Astrocyte of the cerebellum (primary cell): ENCODE measurements at regions not wholly inside any gene's neighbourhood (a gene's known extent, or its start where the extent isn't known, plus 50 kb on each side); places are given as distances from the start of the nearest gene placed in this dataset.

Experiments
- DNase-seq: peaks from one replicate; pipeline ENCODE4 v3.0.0-alpha.2; 2011; ENCODE audit warnings: low read depth
- H3K4me3 ChIP-seq: 2 replicates; pipeline ENCODE4 v1.5.1; 2011; ENCODE audit warnings: mild to moderate bottlenecking, low read depth, low read length, moderate library complexity
- in situ Hi-C: cut with HindIII; loops from 2 replicates; pipeline ENCODE4 v1.10.0; 2017; ENCODE audit warnings: low sequenced_read_pairs
- TF ChIP-seq, protein P1 (sequence below): IDR thresholded peaks from 2 replicates; pipeline ENCODE4 v1.5.1; 2012; ENCODE audit warnings: low read length, low read depth, moderate library complexity, mild to moderate bottlenecking; ENCODE audit errors: missing control alignments

GRCh38 chr20:12894089-12894488 is 114.7 kb upstream of the SPTLC3 start:
- in situ Hi-C loops, result no loop called here
- TF ChIP-seq, protein P1, sequence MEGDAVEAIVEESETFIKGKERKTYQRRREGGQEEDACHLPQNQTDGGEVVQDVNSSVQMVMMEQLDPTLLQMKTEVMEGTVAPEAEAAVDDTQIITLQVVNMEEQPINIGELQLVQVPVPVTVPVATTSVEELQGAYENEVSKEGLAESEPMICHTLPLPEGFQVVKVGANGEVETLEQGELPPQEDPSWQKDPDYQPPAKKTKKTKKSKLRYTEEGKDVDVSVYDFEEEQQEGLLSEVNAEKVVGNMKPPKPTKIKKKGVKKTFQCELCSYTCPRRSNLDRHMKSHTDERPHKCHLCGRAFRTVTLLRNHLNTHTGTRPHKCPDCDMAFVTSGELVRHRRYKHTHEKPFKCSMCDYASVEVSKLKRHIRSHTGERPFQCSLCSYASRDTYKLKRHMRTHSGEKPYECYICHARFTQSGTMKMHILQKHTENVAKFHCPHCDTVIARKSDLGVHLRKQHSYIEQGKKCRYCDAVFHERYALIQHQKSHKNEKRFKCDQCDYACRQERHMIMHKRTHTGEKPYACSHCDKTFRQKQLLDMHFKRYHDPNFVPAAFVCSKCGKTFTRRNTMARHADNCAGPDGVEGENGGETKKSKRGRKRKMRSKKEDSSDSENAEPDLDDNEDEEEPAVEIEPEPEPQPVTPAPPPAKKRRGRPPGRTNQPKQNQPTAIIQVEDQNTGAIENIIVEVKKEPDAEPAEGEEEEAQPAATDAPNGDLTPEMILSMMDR, result no peak
- DNase-seq, result no peak
- no peak overlapping the region for H3K4me3 ChIP-seq

- no peak for DNase-seq
- TF ChIP-seq, protein P1, result no peak
- in situ Hi-C loops, result no loop called here
- H3K4me3 ChIP-seq, result no peak overlapping the region
Observed at GRCh38 chr20:12896180-12896579, 112.6 kb upstream of the SPTLC3 start.

DNA sequence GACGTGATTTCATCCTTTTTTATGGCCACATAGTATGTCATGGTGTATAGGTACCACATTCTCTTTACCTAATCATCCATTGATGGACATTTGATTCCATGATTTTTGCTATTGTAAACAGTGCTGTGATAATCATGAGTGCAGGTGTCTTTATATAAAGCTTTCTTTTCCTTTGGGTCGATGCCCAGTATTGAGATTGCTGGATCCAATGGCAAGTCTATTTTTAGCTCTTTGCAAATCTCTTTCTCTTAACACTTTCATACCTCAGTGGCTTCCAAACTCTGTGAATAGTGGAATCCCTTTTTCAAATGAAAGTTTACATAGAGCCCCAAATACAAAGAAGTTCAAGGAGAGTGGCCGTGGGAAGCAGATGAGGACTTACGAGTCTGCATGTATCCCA is 105.8 kb upstream of the SPTLC3 start:
- in situ Hi-C loops, result no loop called here
- no peak overlapping the region for H3K4me3 ChIP-seq
- DNase-seq, result no peak
- TF ChIP-seq, protein P1, result no peak

DNA sequence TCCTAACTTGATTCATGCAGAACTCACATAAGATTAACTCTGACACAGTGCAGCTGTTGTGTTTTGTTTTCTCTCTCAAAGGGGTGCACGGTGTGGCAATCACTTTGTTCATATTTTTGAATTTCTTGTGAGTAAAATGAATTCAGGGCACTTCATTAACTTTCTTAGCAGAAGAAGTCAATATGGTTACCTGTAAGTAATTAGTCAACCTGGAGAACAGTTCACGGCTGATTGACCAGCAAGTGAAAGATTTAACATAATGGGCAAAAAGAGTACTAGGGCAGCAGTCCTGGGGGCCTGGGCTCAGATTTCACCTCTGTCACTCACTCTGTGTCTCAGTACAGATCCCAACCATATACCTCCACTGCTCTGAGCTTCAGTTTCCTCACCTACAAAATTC is 102.4 kb upstream of the SPTLC3 start:
- no peak for DNase-seq
- no peak overlapping the region for H3K4me3 ChIP-seq
- in situ Hi-C loops, result no loop called here
- TF ChIP-seq, protein P1, result no peak

- no peak overlapping the region for H3K4me3 ChIP-seq
- TF ChIP-seq, protein P1, result no peak
- DNase-seq, result no peak
- in situ Hi-C loops, result no loop called here
Observed at GRCh38 chr20:12911372-12911771, 97.4 kb upstream of the SPTLC3 start.

- no peak overlapping the region for H3K4me3 ChIP-seq
- in situ Hi-C loops, result no loop called here
- DNase-seq, result no peak
- TF ChIP-seq, protein P1, result no peak
Observed at GRCh38 chr20:12913781-12914443, 94.9 kb upstream of the SPTLC3 start.
